Rectal smooth muscle tissue (tissue), 1 donor: ENCODE measurements at regions not wholly inside any gene's neighbourhood (a gene's known extent, or its start where the extent isn't known, plus 50 kb on each side); places are given as distances from the start of the nearest gene placed in this dataset.

Experiments
- H3K27ac ChIP-seq: one replicate; pipeline ENCODE4 v1.7.0; 2013; ENCODE audit warnings: low read depth, low read length, inconsistent platforms
- H3K27me3 ChIP-seq: one replicate; pipeline ENCODE4 v1.7.0; 2013; ENCODE audit warnings: low read length; ENCODE audit not compliant: control insufficient read depth, insufficient read depth
- H3K36me3 ChIP-seq: one replicate; pipeline ENCODE4 v1.7.0; 2013; ENCODE audit warnings: low read length; ENCODE audit not compliant: control insufficient read depth, insufficient read depth
- H3K4me1 ChIP-seq: one replicate; pipeline ENCODE4 v1.7.0; 2013; ENCODE audit warnings: low read length; ENCODE audit not compliant: control insufficient read depth, insufficient read depth
- H3K4me3 ChIP-seq: one replicate; pipeline ENCODE4 v1.7.0; 2013; ENCODE audit warnings: low read length
- H3K9ac ChIP-seq: one replicate; pipeline ENCODE4 v1.7.0; 2013; ENCODE audit warnings: low read length

DNA sequence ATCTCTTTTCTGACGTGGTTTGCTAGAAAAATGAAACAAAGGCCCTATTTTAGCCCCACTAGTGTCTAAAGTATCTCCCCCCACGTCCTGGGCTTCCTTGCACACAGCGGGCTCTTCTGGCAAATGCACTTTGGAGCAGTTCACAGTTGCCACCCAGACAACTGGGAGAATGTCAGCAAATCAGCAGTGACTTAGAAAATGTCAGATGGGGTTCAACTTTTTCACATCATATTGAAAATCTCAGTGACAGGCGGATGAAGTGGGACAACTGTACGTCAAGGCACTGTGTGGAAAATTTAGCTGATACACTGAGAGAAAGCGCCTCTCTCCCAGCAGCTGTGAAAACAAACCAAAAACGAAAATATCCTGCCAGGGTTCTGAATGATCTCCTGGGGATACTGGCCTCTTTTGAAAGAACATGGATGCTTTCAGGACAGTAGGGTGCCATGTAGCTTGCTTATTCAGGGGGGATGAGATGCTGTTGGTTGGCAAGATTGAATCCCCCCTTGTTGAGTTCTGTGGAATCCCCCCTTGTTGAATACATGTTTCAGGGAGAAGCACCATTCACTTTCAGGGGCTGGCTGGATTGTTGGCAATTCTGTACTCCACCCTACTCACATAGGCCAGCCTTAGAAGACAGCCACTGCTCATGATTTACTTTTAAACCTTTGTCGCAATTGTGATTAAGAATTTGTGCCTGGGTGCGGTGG, 372.8 kb upstream of the CELF2 start:
- no peaks in the 10 kb centered on the region for H3K36me3 ChIP-seq
- H3K4me1 ChIP-seq, result peaks cover 3% of the 10 kb centered on the region
- no peak overlapping the region for H3K27ac ChIP-seq
- H3K4me3 ChIP-seq, result no peak overlapping the region
- H3K27me3 ChIP-seq, result no peaks in the 10 kb centered on the region
- H3K9ac ChIP-seq, result no peak overlapping the region

DNA sequence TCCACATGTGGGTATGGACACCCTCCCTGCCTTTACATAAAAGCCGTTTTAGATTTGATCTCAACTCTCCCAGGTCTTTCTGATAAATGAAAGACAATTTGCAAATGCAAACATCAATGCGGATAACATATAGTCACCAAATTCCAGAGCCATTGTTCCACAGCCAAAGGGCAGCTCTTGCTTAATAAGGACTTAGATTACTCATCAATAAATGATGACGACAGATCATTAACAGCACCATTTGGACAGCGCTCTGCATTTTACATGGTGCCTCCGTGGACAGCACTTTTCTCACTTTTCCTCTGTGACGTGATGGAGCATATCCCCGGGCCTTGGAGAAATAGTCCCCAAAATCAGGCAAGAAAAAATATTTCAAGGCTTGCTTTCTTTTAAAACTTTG, 370.3 kb upstream of the CELF2 start:
- Histone ChIP-seq H3K36me3 (no peaks in the 10 kb centered on the region), H3K9ac (no peak overlapping the region), H3K27ac (no peak overlapping the region), H3K27me3 (no peaks in the 10 kb centered on the region), H3K4me1 (no peaks in the 10 kb centered on the region), H3K4me3 (no peak overlapping the region)

DNA sequence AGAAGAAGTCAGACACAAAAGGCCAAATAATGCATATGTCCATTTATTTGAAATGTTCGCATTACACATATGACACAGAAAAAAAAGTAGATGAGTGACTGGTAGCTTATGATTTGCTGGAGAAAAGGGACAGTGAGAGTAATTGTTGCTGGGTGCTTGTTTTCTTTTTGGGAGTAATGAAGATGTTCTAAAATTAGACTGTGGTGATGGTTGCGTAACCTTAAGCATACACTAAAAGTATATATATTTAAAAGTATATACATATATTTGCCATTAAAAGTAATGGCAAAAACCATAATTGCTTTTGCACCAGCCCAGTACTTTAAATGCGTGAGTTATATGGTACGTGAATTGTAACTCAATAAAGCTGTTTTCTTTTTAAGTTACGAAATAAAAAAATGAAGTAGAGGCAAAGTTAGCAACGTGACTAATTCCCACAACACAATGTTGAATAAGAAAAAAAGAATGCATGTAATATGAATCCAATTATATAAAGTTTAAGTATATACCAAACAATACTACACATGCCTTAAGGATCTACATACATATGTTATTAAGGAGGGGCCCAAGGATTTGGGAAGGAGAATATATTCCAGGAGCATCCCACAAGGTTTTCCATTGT, 360.4 kb upstream of the CELF2 start:
- no peak overlapping the region for H3K27ac ChIP-seq
- no peaks in the 10 kb centered on the region for H3K36me3 ChIP-seq

DNA sequence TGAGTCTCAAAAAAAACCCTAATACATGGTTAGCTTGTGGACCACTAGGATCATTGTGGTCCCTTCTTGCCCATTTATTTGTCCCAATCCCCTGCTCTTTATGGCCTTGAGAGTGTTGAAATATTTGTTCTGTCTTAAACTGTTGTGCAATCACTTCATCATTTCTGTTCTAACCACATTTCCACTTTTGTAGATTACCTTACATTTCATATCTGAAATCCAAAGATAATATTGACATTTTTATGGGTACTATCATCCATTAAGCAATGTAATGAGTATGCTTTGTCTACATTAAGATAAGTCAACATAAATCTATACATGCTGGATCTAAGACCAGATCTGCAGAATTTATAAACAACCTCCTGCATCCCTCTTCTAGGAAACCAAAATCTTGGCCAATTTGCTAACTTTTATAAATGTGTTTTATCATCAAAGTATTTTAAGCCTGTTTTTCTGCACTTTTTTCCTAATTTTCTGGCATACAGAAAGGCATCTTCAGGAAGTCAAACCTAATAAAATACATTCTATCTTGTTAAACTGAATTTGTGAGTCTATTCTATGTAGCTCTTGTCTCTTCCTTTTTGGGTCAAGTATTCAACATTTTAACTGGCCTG, 359.4 kb upstream of the CELF2 start:
- H3K27ac ChIP-seq, result no peak overlapping the region
- no peak overlapping the region for H3K4me3 ChIP-seq

More for the DNA sequence above, 360.4 kb upstream of the CELF2 start:
- peaks cover 7% of the 10 kb centered on the region for H3K4me1 ChIP-seq
- no peak overlapping the region for H3K4me3 ChIP-seq
- H3K9ac ChIP-seq, result no peak overlapping the region
- H3K27me3 ChIP-seq, result no peaks in the 10 kb centered on the region

DNA sequence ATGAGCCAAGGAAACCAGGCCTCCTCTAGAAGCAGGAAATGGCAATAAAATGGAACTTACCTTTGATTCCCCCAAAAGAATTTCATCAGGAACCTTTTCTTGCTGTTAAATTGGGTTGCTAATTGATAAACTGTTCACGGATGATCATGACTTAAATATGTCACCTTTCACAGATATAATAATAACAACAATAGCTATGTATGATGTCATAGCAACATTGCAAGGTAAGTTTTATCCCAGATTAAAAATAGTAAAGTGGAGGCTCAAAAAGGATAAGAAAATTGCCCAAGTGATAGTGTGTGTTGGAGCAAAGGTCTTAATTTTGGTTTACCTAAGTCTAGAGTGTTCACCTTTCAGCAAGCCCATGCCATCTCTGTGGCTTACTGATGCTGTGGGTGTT, 357.6 kb upstream of the CELF2 start:
- Histone ChIP-seq H3K36me3 (no peaks in the 10 kb centered on the region), H3K4me3 (no peak overlapping the region), H3K9ac (no peak overlapping the region), H3K4me1 (peaks cover 7% of the 10 kb centered on the region), H3K27ac (no peak overlapping the region), H3K27me3 (no peaks in the 10 kb centered on the region)

More for the DNA sequence above, 359.4 kb upstream of the CELF2 start:
- H3K9ac ChIP-seq, result no peak overlapping the region
- peaks cover 7% of the 10 kb centered on the region for H3K4me1 ChIP-seq
- H3K27me3 ChIP-seq, result no peaks in the 10 kb centered on the region
- no peaks in the 10 kb centered on the region for H3K36me3 ChIP-seq

DNA sequence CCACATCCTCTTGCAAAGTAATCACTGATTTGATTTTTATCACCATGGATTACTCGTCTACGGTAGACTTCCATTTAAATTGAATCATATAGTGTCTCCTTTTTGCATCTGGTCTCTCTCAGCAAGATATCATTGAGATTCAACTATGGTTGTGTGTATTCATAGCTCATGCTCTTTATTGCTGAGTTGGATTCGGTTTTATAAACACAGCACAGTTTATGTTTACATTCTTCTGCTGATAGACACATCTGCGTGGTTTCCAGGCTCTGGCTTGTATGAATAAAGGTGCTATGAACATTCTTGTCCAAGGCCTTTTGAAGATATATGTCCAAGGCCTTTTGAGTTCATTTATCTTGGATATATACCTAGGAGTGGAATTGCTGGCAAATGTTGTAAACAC, 356.5 kb upstream of the CELF2 start:
- H3K4me3 ChIP-seq, result no peak overlapping the region
- H3K36me3 ChIP-seq, result no peaks in the 10 kb centered on the region
- H3K27ac ChIP-seq, result no peak overlapping the region
- H3K4me1 ChIP-seq, result peaks cover 7% of the 10 kb centered on the region
- H3K27me3 ChIP-seq, result no peaks in the 10 kb centered on the region
- H3K9ac ChIP-seq, result no peak overlapping the region

DNA sequence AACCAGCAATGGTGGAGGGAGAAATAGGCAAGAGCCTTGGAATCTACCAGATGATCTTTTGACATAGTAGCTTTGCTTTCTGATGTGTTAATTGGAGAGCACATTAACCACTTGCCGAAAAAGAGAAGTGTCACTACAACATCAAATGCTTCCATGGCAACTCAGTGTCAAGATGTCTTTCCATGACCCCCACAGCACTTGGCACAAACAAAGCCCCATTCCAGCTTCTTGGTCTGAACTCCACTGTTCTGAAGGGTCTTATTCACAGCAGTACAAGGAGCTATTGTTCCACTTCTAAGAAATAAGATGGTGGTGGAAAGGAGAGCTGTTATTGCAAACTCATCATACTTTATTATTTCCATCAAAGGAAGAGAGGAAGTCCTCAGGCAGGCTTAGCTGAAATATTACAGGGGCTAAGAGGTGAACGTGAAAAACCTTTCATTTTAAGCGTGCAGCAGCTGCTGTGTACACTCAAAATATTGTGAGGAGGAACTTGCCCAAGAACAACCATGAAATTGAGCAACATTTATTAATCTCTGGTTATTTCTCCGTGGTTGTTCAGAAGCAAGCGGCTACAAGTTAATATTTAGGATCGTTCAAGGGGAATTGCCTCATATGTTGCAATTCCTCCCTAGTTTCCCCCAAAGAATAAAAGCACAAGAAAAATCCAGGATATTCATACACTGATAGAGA, 354.8 kb upstream of the CELF2 start:
- Histone ChIP-seq H3K9ac (no peak overlapping the region), H3K4me3 (no peak overlapping the region), H3K27ac (no peak overlapping the region), H3K4me1 (peaks cover 7% of the 10 kb centered on the region), H3K27me3 (no peaks in the 10 kb centered on the region), H3K36me3 (no peaks in the 10 kb centered on the region)

DNA sequence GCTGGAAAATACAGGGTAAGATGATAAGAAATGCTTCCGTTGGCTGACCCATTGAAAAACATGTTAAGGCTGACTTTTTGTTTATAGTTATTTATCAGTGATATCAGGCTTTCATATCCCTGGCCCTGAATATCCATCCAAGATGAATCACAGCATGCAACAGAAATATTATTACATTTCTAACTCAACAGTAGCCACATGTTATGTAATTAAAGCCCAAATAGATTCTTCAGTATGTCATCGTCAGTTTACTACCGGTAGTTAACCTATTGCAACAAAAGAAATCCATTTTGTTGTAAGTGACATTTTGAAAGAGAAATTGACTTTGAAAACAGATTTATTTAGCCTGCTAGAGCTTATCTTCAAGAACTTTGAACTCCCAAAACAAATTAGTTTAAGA, 354.1 kb upstream of the CELF2 start:
- H3K4me1 ChIP-seq, result peaks cover 7% of the 10 kb centered on the region
- H3K4me3 ChIP-seq, result no peak overlapping the region
- no peaks in the 10 kb centered on the region for H3K36me3 ChIP-seq
- no peak overlapping the region for H3K27ac ChIP-seq
- no peaks in the 10 kb centered on the region for H3K27me3 ChIP-seq
- H3K9ac ChIP-seq, result no peak overlapping the region

DNA sequence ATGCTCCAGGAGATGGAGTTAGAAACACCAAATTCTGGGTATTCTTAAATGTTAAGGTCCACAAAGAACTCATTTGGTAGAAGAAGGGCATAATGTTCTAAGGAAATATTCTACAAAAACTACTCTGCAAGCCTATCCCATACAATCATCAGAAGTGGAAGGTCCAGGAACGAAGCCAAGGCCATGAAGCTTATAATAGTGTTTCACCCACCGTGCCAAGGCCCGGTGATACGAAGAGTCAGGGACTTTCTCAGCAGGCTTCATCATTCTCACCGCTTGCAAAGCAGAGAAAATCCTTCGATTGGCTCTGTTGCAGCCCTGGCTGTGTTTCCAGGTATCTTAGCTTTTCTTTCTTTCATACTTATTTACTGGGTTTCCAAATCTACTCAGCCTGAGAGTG, 351.9 kb upstream of the CELF2 start:
- no peak overlapping the region for H3K9ac ChIP-seq
- H3K4me1 ChIP-seq, result peaks cover 7% of the 10 kb centered on the region
- H3K27me3 ChIP-seq, result no peaks in the 10 kb centered on the region
- no peak overlapping the region for H3K27ac ChIP-seq
- no peaks in the 10 kb centered on the region for H3K36me3 ChIP-seq
- no peak overlapping the region for H3K4me3 ChIP-seq

DNA sequence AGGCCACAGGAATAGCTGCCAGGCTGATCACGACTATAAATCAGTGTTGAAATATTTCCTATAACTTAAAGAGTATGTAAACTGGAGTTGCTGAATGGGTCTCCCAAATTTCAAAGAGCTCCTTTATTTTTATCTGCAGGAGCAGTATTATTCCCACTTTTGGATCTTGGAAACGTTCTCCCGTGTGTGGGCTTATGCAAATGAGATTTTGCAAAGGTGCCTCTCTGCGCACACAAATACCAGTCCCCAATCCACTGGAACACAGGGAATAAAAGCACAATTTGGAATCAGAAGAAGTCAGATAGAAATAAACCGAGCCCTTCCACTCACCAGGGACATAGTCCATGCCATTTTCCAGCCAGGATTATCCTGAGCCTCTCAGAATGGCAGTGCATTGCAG, 350.2 kb upstream of the CELF2 start:
- no peaks in the 10 kb centered on the region for H3K27me3 ChIP-seq
- H3K4me1 ChIP-seq, result no peaks in the 10 kb centered on the region
- H3K9ac ChIP-seq, result no peak overlapping the region
- H3K27ac ChIP-seq, result no peak overlapping the region
- no peak overlapping the region for H3K4me3 ChIP-seq
- H3K36me3 ChIP-seq, result no peaks in the 10 kb centered on the region

DNA sequence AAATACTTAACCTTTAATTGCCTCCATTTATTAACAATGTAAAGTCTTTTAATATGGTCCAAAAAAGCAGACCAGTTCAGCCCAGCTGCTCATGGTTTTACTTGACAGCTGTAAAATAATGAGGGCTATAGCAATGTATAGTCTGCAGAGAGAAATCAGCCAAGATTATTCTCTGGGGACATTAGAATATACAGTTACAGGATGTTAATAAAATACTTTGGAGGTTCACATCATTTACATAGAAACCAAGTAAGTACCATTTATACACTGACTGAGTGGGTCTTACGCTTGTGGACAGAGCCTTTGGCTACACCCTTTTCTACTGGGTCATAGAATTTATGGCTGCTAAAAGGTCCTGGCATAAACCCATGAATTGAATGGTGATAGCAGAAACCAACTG, 340.7 kb upstream of the CELF2 start:
- Histone ChIP-seq H3K4me1 (no peaks in the 10 kb centered on the region), H3K36me3 (no peaks in the 10 kb centered on the region), H3K4me3 (no peak overlapping the region), H3K27me3 (no peaks in the 10 kb centered on the region), H3K9ac (no peak overlapping the region), H3K27ac (no peak overlapping the region)

DNA sequence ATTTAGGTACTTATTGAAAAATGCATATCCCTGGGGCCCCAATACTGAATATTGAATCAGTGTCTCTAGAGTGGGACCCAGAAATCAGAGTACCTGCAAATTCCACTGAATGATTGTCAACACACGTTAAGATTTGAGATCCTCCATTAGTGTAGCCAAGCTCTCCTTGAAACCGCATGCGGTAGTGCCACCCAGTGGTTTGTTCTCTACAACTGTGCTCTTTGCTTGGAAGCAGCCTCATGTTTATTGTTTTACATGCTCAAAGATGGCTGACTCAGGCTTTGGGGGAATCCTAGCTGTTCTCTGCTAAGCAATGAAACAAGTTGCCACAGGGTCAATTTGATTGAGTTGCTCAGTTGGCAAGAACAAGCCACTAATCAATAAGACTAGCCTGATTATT, 340.2 kb upstream of the CELF2 start:
- H3K4me1 ChIP-seq, result no peaks in the 10 kb centered on the region
- H3K27ac ChIP-seq, result no peak overlapping the region
- no peak overlapping the region for H3K4me3 ChIP-seq

More for the DNA sequence above, 340.2 kb upstream of the CELF2 start:
- no peaks in the 10 kb centered on the region for H3K36me3 ChIP-seq
- no peaks in the 10 kb centered on the region for H3K27me3 ChIP-seq
- no peak overlapping the region for H3K9ac ChIP-seq
